ENCODE measurements at regions not wholly inside any gene's neighbourhood (a gene's known extent, or its start where the extent isn't known, plus 50 kb on each side); places are given as distances from the start of the nearest gene placed in this dataset.

GRCh38 chr5:18270635-18271338, 636.5 kb downstream of the TAF11L14 start (continued):
- TF ChIP-seq REST (IDR thresholded peaks at IDR 0.05; ENCODE audit: borderline replicate concordance) (no peak), REST (CRISPR knock-in tag; IDR thresholded peaks at IDR 0.05; ENCODE audit: low read depth) (no peak), FOXM1 (IDR thresholded peaks at IDR 0.05; ENCODE audit: low read depth) (no peak), FOXM1 (CRISPR knock-in tag; IDR thresholded peaks at IDR 0.05; ENCODE audit: low read depth) (no peak), PHTF2 (CRISPR knock-in tag; IDR thresholded peaks at IDR 0.05) (no peak)
